NCI-H1436 (cell line): ENCODE measurements at regions not wholly inside any gene's neighbourhood (a gene's known extent, or its start where the extent isn't known, plus 50 kb on each side); places are given as distances from the start of the nearest gene placed in this dataset.

ENCODE experiments used
- DNase-seq: peaks from one replicate; lab custom pipeline; 2025; lab: John Stamatoyannopoulos, UW

DNA sequence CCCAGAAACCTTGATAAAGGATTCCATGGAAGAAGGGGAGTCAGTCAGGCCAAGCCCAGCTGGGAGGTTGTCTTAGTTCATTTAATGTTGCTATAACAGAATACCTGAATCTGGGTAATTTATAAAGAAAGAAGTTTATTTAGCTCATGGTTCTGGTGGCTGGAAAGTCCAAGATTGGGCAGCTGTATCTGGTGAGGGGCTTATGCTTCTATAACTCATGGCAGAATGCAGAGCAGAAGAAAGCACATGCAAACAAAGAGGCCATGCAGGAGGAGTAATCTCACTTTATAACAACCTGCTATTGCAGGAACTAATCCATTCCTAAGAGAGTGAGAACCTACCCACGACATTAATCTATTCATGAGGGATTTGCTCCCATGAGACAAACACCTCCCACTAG, 54.2 kb upstream of the ANKRD1 start:
- no peak for DNase-seq

DNA sequence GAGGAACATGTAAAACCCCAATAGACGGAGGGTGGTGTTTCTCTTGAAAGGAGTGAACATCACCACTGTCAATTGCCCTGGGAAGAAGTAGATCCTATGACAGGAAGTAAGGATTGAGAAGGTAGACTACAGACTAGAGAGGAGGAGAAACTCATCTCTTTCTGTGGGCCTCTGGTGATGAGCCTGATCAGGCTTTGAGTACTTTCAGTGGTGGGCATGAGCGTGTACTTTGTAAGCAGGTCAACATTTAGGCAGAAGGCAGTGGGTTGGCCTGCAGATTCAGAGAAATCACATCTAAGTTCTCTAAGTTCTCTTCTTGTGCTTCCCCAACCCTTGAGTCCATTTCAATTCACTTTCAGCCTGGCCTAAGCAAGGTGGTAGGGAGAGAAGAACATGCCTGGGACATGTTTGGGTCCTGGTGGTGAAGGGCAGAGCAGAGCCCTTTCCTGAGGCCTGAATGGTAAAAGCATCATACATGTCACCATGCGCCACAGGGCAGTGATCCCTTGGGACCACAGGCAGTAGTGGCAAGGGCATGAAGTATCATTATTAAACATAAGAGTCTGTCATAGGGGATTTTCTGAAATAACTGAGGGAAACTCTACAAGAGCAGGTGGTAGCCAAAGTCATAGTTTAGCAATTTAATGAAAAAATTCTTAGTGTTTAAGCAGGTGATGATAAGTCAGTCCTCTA, 56.4 kb upstream of the ANKRD1 start:
- DNase-seq = no peak

DNA sequence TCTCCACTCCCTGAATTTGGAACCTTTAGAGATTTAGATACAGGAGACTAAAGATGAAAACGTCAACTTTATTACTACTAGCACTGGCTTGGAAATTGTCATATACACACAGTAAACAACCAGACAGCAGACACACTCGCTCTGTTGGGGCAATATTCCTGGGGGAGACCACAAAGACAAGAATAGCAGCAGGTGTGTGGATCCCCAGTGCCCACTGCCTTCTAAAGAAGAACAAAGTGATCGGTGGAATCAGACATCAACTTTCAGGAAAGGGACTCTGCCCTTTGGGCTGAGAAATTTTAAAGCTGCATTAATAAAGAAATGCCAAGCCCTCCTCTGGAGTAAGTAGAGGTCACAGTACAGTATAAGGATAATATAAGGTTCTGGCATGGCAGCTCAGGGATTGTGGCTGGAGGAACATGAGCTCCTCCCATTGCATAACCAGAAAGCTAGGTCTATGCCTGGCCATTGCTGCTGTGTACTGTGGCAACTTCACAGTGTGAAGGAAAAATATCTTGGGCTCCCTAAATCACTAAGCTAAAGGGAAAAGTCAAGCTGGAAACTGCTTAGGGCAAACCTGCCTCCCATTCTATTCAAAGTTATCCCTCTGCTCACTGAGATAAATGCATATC, 57.1 kb upstream of the ANKRD1 start:
- DNase-seq = no peak

DNA sequence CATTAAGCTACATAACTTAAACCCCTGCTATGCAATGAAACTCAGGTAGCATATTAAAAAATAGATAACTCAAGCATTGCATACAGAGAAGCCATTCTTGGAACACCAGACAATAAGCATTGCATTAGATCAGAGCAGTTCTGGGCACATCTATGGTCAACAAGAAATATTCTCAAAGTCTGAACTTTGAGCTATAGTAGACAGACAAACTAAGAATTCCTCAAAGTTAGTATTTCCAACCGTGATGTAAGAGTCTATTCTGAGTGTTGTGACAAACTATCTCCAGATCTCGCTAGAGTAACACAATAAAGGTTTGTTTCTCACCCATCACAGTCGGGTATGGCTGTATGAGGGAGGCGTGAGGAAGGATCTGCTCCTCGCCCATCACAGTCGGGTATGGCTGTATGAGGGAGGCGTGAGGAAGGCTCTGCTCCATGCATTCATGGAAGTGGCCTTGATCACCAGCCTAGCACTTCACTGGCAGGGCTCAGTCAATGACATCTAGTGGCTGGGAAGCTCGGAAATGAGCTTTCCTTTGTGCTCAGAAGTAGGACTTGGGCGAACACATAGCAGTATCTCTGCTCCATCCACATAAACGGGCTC, 61.6 kb upstream of the ANKRD1 start:
- no peak for DNase-seq

DNA sequence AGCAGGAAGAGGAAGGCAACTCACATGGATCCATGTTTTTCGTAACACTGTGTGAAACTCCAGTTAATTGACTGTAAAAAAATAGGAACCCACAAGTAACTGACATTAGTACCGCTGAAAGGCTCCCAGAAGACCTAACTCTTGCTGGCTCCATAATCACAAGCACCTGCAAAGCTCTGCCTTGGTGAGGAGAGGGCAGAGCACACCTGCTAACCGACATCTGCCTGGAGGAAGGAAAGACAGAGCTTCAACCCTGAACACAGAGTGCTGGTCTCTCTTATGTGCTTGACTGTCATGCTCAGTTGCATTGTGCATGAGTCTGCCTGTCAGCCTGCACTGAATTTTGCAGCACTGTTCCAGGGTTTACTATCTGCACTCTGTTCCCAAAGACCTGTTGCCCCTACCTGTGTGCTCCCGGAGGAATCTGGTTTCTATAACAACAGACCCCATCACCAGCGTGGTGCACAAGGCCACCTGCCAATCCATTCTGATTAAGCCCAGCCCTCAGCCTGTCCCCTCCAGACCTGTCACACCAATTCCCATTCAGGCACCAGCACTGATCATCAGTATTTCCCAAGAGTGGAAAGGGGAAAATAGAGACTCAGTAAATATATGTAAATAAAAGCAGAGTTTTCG, 63.1 kb upstream of the ANKRD1 start:
- DNase-seq = peak; percentile 7

DNA sequence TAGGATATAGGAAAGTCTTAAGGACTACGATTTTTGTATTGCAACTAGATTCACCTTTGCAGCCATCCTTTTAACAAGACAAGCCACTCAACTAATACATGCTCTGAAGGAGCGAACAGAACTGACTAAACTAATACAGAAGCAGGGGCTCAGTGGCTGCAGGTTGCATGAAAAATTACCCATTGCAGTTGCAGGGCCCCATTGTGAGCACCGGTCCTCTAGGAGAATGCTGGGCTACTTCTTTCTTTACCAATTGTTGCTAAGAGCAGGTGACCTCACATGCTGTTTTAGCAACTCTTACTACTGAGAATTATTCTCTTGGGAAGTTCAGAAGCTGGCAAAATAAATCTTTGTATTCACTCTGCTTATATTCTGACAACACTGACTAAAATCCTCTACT, 64.0 kb upstream of the ANKRD1 start:
- no peak for DNase-seq

DNA sequence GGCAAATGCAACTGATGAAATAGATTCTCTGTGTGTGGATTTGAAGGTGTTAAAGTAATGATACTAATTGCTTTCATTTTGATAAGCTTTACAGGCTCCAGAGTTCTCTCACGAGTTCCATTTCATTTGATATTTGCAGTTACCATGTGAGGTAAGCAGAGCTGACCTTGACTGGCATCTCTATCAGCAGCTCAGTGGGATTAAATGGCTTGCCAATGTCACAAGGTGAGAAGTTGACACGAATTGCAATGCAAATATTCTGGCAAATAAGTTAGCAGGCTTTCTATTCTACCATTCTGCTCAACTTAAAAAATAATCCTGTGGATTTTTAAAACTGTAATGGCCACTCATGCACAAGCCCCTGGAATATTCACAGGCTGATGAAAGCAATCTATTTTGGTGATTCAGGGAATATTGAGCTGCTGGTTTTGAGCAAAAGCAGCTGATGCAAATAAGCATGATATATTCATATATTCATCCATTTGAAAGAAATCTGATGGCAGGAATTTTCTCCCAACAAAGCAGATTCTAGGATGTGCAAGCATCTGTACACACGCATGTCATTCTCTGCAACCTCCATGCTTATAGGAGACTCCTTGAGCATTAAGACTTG, 64.5 kb upstream of the ANKRD1 start:
- no peak for DNase-seq

DNA sequence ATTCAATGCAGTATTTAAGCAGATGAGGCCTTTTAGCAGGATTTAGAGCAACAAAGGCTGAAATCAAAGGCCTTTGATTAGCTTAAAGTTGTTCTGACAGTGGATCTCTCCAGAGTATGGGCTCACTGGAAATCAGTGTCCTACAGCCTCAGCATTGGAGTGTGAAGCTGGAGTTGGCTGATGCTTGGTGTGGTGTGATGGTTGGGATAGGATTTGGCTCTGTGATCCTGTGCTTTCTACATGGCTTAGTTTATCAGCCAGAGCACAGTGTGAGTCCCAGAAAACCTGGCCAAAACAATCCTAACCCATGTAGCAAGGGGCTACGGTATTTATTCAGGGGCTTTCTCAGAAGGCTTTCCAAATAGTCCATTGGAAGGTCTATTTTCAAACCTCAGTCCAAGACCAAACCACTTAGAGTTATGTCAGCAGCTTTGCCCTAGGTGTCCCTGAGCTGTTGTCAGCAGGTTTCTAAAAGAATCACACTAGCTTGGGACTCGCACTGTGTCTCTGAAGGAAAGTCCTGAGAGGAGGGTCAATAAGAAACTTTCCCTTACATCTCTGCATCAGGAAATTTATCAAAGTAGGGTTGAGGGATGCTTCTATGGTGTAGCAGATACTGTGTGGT, 65.4 kb upstream of the ANKRD1 start:
- no peak for DNase-seq

DNA sequence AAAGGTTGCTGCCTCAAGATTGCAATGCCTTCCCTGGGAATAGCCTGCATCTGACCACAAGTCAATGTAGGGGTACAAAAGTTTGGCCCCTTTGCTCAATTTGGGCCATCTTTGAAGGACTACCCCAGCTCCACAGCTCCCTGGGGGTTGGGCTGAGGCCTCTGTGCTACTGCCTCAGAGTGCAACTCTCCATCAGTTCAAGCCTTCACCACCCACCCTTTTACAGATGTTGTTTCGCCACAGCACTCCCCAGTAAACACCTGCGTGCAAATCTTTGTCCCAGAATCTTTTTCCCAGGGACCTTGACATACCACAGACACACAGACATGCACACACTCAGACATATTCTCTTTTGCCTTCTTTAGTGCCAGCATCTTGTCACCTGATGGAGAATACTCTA, 66.0 kb upstream of the ANKRD1 start:
- DNase-seq = no peak

DNA sequence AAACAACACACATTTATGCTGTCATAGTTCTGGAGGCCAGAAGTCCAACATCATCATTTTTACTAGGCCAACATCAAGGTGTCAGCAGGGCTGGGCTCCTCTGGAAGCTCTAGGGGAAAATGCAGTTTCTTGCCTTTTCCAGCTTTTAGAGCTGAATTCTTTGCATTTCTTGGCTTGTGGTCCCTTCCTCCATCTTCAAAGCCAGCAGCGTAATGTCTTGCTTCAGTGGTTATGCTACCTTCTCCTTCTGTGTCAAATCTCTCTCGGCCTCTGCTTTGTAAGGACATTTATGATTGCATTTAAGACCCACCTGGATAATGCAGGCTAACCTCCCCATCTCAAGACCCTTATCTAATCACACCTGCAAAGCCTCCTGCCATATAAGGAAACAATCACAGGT, 66.5 kb upstream of the ANKRD1 start:
- no peak for DNase-seq

DNA sequence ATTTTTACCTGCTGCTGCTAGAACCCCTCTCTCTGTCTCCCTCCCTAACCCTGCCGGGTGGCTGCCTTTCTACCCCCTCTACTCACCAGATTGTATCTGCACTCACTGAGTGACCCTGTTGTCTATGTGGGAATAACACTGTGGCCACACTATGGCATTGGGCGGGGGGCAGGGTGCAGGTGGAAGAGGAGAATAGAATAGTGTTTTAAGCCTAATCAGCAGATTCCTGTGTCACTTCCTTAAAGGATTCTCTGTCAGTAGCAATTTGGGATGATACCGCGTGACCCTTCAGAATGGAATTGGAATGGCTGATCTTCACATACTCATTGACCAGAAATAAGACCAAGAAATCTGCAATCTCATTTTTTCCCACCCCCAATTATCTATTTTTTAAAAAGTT, 67.1 kb upstream of the ANKRD1 start:
- DNase-seq = no peak

DNA sequence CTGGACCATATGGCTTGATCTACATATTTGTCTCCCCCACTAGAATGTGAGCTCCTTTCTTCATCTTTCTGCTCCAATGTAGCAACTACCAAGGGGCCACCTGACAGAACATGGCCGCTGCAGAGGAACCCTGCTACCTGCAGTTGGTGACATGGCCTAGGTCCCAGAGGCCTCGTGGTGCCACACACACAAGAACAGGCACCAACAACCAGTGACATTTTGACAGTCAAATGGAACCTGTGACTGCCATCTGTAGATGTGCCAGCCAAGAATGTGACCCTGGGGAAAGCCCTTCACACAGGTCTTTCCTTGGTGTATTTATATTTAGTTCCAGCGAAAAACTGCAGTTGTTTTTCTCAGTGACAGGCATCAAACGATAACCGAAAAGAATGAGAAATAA, 67.9 kb upstream of the ANKRD1 start:
- no peak for DNase-seq

DNA sequence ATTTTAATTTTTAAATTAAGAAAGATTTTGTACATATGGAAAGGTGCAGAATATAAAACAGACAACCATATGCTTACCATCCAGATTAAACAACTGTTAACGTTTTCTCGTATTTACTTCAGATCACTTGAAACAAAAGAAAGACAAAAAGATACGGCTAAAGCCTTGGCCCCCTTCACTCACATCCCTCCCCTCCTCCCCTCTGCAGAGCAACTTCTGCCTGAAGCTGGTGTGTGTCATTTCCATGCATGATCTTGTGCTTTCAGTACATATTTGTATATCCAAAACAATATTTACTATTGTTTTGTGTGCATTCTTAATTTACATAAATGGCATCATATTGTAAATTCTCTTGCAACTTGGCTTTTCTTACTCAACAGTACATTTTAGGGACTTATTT, 68.5 kb upstream of the ANKRD1 start:
- no peak for DNase-seq

DNA sequence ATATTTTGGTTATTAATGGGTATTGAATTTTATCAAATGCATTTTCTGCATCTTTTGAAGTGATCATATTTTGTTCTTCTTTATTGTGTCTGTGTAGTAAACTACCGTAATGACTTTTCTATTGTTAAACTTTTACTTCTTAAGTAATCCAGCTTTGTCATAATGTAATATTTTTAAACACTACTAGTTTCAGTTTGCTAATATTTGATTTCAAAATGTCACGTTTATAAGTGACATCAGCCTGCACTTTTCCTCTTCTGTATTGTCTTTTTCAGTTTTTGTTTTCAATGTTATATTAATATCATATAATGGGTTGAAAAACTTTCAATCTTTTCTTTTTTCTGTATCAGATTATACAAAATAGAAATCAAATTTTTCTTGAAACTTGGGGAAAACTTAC, 71.6 kb upstream of the ANKRD1 start:
- no peak for DNase-seq

DNA sequence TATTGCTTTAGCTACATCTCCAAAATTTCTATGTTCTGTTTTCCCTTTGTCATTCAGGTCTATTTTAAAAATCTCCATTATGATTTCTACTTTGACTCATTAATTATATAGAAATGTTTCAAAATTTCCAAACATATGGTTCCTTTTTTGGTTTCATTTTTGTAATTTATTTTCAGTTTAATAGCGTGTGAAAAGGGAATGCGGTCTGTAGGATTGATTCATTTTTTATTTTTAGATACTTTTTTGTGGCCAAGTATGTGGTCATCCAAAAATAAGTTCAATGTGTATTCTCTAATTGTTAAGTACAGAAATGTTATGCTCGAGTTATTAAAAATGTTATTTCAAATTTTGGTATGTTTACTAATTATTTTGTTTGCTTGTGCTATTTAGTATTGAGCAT, 72.5 kb upstream of the ANKRD1 start:
- DNase-seq = no peak

DNA sequence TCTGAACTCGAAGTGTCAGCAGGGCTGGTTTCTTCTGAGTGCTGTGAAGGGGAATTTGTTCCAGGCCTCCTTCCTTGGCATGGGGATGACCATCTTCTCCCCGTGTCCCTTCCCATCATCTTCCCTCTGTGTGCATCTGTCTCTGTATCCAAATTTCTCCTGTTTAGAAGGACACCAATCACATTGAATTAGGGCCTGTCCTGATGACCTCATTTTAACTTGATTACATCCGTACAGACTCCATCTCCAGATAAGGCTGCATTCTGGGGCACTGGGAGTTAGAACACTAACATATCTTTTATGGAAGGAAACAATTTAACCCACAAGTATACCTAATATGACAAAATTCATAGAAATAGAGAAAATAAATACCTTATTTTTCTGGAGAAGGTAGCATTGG, 76.8 kb upstream of the ANKRD1 start:
- DNase-seq = no peak

DNA sequence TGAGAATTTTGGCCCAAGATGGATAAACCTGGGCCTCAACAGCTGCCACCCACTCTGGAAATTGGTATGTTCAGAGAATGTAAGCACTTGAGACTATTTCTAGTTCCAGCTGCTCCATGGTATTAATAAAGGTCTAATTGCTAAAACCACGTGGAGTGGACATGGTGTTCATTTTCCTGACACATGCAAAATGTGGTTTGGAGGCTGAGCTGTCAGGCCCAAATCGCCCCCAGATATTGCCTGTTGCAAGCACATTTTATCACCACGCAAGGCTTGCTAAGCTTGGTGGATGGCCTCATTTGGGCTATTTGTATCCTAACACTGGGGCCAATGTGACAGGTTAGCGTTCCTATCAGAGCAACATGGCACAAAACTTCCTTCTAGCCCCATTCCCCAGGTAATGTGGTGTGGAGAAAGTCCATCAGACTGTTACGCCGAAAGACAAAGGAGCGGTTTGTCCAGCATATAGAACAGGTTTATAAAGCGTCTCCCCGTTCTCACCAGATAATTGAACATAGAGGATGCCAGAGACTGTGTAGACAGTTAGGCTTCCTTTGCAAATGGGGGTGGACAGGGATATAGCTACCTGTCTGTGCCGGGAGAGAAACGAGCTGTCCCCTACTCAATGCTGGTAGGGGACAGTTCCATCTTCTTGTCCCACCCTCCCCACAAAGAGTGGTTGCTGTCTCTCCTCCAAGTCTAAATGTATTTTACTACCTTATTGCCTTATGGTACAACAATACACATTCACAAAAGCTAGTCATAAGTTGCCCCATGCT, 78.0 kb upstream of the ANKRD1 start:
- no peak for DNase-seq

DNA sequence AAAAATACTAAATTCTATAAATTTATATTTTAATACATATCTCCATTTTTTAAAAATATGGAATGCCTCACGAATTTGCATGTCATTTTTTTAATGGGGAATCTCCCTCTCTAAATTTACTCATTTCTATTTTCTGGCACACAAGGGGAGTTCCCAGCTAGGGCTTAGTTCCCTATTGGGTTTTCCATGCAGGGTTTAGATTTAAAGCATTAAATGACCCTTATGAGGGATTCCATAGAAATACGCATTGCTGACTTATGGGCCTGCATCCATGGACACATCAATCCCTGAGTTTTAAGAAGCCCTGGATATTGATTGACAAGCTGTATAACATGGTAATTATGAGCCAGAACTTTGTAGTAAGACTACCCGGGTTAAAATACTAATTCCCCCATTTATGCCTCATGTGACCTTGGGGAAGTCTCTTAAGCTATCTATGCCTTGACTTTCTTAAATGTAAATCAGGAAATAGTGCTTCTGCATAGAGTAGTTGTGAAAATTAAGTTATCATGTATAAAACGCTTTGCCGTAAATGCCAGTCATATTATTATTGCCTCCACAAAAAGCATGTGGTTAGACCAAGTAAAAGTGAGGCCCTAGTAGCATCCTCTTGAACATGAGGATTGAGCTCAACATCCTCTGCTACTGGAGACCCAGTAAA, 78.8 kb upstream of the ANKRD1 start:
- no peak for DNase-seq

DNA sequence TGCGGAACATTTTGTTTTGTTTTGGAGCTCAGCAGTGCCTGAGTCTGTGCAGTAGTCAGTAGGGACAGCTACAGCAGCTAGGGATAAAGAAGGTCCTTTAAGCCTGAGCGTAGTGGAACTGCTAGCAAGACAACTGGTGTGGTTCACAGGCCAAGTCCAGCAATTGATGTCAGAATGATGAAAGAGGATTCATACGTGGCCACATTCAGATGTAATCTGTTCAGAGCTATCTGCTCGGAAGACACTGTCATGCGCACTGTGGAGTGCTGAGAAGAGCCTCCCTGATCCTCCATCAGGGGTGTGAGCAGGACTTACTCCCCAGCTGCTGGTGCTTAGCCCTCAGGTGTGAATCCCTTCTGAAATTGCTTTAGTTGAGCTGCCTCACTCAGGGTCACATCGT, 79.6 kb upstream of the ANKRD1 start:
- DNase-seq = no peak

DNA sequence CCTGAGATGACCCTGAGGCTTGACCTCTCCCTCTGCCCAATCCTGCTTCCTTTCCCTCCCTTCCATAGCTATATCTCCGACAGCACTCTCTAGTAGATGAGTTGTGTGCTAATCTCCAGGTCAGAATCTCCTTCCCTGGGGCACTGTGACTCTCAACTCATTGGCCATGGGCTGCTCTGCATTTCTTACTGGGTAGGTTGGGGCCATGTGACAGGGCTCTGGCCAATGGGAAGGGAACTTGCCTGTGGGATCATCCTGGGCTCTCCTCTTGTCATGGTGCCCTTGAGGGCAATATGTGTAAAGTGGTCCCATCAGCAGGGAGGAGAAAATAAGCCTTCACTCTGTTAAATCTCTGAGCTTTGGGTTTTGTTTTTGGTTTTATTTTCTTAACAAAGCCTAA, 80.1 kb upstream of the ANKRD1 start:
- no peak for DNase-seq

DNA sequence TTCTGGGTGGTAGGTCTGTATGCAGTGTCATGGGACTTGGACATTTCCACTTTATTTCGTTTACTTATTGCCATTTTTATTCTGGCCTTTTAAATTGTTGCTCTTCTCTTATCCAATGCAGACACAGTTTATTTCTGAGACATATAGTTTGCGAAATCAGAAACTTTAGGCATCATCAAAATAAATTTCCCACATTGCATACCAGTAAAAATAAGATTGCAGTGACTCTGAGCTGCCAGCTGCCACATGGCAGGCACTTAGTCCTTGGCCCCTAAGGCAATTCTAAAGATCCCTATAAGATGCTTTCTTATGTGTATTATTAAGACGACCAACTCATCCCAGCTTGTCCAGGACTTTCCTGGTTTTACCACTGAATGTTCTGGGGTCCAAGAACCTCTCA, 81.8 kb upstream of the ANKRD1 start:
- DNase-seq = no peak
